ENCODE measurements at regions not wholly inside any gene's neighbourhood (a gene's known extent, or its start where the extent isn't known, plus 50 kb on each side); places are given as distances from the start of the nearest gene placed in this dataset.

- TF ChIP-seq POLR2AphosphoS5 (IDR thresholded peaks at IDR 0.05; ENCODE audit: borderline replicate concordance, low read depth, low read length) (no peak), EZH2 (IDR thresholded peaks at IDR 0.05) (no peak)
Observed at GRCh38 chr3:64940596-64941348, 253.0 kb upstream of the ADAMTS9 start.

All from SK-N-MC (cell line).